WTC11 (cell line): ENCODE measurements at regions not wholly inside any gene's neighbourhood (a gene's known extent, or its start where the extent isn't known, plus 50 kb on each side); places are given as distances from the start of the nearest gene placed in this dataset.

Experiments
- ARID4B ChIP-seq: sonication (generic); formaldehyde crosslinking; IDR thresholded peaks from 2 replicates; pipeline ENCODE4 v1.8.0; 2023; ENCODE audit warnings: missing genetic modification reagents, mild to moderate bottlenecking, borderline replicate concordance
- CREB1 ChIP-seq: sonication (generic); formaldehyde crosslinking; IDR thresholded peaks from 2 replicates; pipeline ENCODE4 v1.8.0; 2023; ENCODE audit warnings: mild to moderate bottlenecking, missing genetic modification reagents
- CTCF ChIP-seq: fragments of 200-600 bp; IDR thresholded peaks from 2 replicates; pipeline ENCODE4 v1.8.0; 2022; ENCODE audit warnings: antibody characterized with exemption
- GRHL2 ChIP-seq: fragments of 250-450 bp; sonication (Bioruptor Pico); IDR thresholded peaks from 2 replicates; pipeline ENCODE4 v1.8.0; 2022; ENCODE audit warnings: mild to moderate bottlenecking, moderate library complexity; ENCODE audit not compliant: insufficient replicate concordance, severe bottlenecking
- JUN ChIP-seq: sonication (generic); formaldehyde crosslinking; IDR thresholded peaks from 2 replicates; pipeline ENCODE4 v1.8.0; 2023; ENCODE audit warnings: mild to moderate bottlenecking, missing genetic modification reagents
- KAT7 ChIP-seq: sonication (generic); formaldehyde crosslinking; IDR thresholded peaks from 2 replicates; pipeline ENCODE4 v1.8.1; 2023; ENCODE audit warnings: missing genetic modification reagents, mild to moderate bottlenecking, borderline replicate concordance
- NFYB ChIP-seq: sonication (generic); formaldehyde crosslinking; conservative IDR thresholded peaks from 2 replicates; pipeline ENCODE4 v1.8.0; 2022; ENCODE audit warnings: low read depth, missing genetic modification reagents
- NR3C1 ChIP-seq: sonication (generic); formaldehyde crosslinking; conservative IDR thresholded peaks from 2 replicates; pipeline ENCODE4 v1.8.1; 2023; ENCODE audit warnings: low read depth, mild to moderate bottlenecking, missing genetic modification reagents
- ZNF121 ChIP-seq: sonication (generic); formaldehyde crosslinking; IDR thresholded peaks from 2 replicates; pipeline ENCODE4 v1.8.0; 2023; ENCODE audit warnings: missing genetic modification reagents
- ZNF138 ChIP-seq: sonication (generic); formaldehyde crosslinking; conservative IDR thresholded peaks from 2 replicates; pipeline ENCODE4 v1.8.1; 2022; ENCODE audit warnings: mild to moderate bottlenecking, moderate library complexity, missing genetic modification reagents
- ZNF219 ChIP-seq: sonication (generic); formaldehyde crosslinking; IDR thresholded peaks from 2 replicates; pipeline ENCODE4 v1.8.0; 2023; ENCODE audit warnings: missing genetic modification reagents, mild to moderate bottlenecking, borderline replicate concordance
- ZNF263 ChIP-seq: sonication (generic); formaldehyde crosslinking; IDR thresholded peaks from 2 replicates; pipeline ENCODE4 v1.8.1; 2022; ENCODE audit warnings: low read depth, mild to moderate bottlenecking, moderate library complexity, missing genetic modification reagents
- ZNF317 ChIP-seq: sonication (generic); formaldehyde crosslinking; IDR thresholded peaks from 2 replicates; pipeline ENCODE4 v1.8.1; 2023; ENCODE audit warnings: low read depth, mild to moderate bottlenecking, moderate library complexity, missing genetic modification reagents, borderline replicate concordance

- TF ChIP-seq CTCF (no peak), ZNF138 (CRISPR knock-in tag) (no peak), ARID4B (CRISPR knock-in tag) (no peak), ZNF263 (CRISPR knock-in tag) (no peak), JUN (CRISPR knock-in tag) (no peak), NFYB (CRISPR knock-in tag) (no peak), ZNF317 (CRISPR knock-in tag) (no peak), NR3C1 (CRISPR knock-in tag) (no peak), KAT7 (CRISPR knock-in tag) (no peak), ZNF219 (no peak), CREB1 (no peak), ZNF121 (CRISPR knock-in tag) (no peak), GRHL2 (CRISPR knock-in tag) (no peak)
Observed at GRCh38 chr6:56765494-56765893, 122.8 kb upstream of the DST start.
